GM18519 (cell line): ENCODE measurements at regions not wholly inside any gene's neighbourhood (a gene's known extent, or its start where the extent isn't known, plus 50 kb on each side); places are given as distances from the start of the nearest gene placed in this dataset.

Source experiments
- ATAC-seq: cut with Tn5 transposase; IDR thresholded peaks from one replicate; pipeline ENCODE4 v1.9.1; 2021; ENCODE audit warnings: mild to moderate bottlenecking, moderate library complexity; ENCODE audit not compliant: unreplicated experiment, low FRiP score

DNA sequence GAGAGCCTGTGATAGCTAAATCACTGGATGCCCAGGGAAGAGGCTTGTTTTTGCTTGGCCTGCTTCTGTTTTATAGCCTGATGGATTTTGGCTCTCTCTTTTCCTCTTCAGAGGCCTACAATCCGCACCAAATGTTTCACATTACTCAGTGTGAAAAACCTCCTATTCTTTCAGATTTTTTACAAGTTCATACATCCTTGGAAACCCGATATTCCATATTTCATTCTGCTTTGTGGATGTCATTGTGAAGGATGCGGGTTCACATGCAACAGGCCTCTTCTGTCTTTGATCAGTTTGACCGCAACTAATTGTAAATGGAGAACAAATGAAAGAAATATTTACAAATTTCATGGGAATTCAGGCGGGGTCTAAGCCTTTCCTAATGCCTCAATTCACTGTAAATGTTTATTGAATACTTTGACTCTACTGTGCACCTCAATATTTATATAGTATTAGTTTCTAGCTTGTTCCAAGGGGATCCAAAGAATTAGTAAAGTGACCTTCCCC, 269.9 kb downstream of the DMRT2 start:
- ATAC-seq, result no peak

DNA sequence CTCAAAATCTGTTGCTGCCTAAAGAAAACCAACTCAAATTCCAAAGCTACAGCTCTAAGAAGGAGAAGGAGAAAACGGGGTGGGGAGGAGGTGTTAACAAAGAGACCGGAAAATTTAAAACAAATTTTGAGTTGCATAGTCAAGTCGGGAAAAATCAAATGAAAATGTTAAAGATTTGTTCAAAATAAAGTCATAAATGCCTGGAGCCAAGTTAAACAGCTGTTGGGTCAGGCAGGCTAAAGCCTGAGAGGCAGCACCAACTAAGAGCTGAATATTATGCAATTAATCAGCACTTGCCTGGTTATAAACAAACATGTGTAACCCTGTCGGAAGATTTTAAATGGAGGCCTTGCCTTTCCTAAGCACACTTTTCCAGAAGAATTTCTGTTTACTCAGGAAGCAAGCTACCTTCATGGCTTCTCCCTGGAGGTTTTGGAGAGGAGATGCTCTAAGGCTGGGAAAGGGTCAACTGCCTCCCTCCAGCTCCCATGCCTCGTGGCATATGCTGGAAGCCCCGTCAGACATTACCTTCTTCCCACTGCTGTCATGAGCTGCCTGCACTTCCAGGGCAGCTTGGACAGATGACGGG, 270.5 kb downstream of the DMRT2 start:
- ATAC-seq, result no peak

DNA sequence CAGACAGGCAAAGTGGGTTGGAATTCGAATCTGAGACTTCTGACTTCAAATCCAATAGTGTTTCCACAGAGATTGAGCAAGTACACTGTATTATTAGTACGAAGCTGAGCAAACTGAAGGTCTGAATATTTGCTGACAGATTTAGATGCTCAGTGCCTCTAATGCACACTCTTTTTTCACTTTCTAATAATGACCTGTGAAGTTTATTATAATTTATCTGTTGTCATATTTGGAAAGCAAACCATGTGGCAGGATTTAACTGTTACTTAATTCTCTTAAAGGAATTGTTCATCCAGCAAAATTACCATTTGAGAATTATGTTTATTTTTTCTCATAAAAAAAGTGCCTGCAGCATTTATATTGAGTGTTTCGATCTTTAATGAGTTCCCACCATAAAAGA, 277.3 kb downstream of the DMRT2 start:
- no peak for ATAC-seq

DNA sequence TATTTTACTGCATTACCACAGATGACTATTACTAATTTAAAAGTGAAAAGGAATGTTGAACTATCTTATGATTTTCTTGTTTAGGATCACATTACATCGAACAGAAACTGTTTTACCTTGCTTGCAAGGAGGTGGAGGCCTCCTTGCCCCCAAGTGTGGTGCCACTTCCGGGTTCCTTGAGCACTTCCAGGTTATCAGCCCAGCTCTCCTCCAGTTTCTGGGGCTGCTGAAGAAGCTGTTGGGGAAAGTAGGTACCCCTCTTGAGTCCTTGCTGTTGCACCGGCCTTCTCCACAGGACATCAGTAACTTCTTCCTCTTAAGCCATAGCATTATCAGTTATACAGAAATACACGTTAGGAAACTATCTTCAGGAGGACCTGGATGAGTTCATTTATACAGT, 278.2 kb downstream of the DMRT2 start:
- no peak for ATAC-seq

DNA sequence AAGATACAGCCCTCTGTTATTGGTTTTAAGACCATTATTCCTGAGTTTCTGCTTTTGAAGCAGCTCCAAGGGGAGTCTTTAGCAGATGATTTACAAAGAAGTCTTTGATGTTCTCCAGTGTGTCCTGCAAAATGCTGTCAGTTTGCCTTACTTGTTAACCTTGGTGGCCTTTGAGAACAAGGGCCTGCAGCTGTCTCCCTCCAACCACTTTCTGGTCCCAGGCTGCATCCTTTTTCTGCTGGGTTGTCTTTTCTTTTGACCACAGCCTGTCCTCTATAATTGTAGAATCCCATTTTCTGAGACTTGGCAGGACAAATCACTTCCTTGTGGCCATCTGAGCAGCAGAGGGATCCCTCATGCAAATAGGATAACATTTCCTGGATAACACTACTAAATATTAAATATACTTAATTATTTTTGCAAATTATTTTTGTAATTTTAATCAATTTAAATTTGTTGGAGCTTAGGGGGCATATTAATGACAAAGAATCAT, 281.4 kb downstream of the DMRT2 start:
- no peak for ATAC-seq

DNA sequence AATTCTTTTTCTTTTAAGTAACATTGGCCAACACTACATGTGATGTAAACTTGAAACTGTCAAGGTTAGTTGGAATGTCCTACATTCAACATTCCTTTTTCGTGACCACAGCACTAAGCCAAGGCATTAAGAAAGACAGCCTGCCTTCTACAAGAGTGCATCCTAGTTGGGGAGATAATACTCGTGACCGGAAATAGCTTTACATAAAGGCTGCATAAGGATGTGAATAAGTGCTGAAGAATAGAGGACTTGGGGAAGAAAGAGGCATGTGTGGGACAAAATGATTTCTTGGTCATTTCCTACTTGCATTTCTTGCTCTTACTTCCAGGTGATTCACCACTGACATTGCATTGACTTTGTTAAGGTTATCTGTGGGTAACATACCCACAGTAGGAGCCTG, 282.0 kb downstream of the DMRT2 start:
- ATAC-seq, result no peak

DNA sequence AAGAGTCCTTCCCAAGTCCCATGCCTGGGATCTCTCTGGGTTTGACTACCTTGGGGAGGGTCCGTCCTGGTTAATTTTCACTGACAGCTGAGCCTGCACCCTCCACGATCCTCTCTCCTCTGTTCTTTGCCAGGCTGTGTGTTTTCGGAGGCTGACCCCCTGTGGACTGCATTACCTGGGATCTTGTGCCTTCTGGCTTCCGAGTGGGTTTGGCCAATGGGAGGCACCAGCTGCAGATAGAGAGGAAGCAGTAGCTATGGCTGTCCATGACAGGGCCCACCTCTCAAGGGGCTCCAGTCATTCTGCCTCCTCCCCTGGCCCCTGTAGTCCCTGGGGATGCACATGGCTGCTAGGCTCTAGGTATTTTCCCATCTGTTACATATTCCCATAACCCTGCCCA, 285.0 kb downstream of the DMRT2 start:
- no peak for ATAC-seq

DNA sequence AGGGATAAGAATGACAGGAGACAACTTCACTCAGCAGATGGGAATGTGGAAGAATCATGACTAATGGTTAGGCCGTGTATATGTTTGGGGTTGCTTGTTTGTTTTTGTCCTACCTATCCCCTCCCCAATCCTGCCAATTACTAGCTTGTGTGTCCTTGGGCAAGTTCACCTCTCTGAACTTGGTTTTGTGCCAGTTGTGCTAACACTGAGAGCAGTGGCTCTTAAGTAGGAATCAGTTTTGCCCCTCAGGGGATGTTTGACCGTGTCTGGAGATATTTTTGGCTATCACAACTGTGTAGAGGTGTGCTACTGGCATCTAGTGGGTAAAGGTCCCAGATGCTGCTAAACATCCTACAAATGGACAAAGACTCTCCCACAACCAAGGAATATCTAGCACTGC, 287.0 kb downstream of the DMRT2 start:
- no peak for ATAC-seq

DNA sequence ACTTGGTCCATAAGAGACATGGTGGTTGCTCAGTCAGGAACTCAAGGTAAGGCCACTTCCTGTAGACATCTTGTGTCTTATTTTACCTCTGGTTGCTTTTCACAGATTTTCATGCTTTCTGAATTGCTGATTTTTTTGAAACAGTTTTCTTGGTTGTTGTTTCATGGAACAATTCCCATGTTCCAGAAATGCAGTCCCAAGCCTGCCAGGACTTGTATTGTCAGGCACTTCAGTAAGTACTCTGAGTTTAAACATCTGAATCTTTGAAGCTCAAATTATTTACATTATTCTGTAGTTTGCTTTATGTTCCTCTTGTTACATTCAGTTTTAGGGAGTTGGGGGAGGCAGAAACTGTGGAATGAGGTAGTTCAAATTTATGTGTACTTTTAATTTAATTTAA, 290.2 kb downstream of the DMRT2 start:
- ATAC-seq, result no peak

DNA sequence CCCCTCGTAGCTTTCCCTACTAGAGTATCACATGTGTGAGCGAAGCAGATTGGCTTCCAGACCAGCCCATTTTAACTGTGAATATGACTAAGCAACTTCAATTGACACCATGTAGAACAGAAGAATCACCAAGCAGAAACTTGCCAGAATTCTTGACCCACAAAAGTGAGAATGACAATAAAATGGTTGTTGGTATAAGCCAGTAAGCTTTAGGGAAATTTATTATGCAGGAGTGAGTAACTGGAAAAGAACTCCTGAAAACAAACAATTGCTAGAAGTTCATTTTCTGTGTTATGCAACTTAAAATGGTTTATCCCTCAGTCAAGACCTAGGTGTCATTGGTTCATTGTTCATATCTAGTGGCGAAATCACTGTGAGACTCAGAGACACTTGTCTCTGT, 303.1 kb downstream of the DMRT2 start:
- ATAC-seq, result no peak

DNA sequence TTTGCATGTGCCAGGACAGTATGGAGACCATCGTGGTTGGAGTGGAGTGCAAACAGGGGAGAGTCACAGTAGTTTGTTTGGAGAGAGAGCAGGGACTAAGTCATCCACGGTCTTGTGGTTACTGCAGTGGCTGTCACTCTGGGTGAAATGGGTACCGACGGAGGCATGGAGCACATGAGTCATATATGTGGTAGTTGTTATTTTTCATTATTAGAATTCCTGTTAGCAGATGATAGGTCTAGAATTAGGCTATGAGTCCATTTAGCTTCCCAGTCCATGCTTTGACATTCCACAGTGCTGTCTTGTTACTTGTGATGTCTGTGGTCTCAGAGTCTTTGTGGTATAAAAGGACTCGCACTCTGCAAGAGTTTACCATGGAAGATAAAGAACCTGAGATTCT, 303.9 kb downstream of the DMRT2 start:
- ATAC-seq, result no peak

DNA sequence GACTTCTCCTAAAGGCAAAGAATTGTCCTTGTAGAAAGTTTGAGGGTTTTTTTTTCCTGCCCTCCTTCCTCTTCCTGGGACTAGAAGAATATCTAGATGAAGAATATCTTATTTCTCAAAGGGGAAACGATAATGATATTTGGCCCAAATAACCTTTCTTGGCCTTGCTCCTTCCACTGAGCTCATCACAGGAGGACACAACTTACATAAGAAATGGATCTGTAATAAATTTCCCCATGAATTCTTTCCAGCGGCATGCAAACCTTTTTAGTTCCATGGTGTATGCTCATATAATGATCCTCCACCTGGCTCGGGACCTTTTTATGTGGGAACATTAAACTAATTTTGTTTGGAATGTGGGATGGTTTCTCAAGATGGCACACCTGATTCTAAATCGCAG, 304.4 kb downstream of the DMRT2 start:
- no peak for ATAC-seq

DNA sequence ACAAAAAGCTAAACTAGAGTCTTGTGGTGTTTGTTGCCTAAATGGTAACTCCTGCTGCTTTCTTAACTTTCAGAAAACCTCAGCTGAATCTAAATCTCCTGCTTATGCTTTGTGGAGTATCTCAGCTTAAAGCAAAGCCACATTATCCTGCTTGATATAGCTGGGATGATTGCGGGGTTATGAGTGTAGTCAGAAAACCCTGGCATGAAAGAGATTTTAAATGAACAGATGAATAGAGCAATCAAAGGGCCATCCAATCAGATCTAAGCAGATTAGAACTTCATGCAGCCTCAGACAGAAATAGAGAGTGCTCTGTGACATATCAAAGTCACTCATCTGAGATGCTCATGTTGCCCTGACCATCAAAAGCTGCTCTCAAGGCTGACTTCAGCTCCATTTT, 305.5 kb downstream of the DMRT2 start:
- ATAC-seq, result no peak

DNA sequence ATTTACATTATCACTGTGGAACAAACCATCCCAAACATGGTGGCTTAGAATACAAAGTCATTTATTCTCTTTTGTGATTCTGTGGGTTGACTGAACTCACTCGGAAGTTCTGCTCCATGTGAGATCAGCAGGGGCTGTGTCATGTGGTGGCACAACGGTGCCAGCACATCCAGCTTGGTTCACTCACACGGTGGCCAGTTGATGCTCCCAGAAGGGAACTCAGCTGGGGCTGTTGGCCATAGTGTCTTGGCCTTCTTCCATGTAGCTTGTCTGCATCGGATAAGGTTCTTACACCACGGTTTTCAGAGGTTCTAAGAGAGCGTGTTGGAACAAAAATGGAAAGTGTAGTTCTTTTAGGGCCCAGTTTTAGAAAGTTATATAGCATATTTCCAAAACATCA, 312.7 kb downstream of the DMRT2 start:
- no peak for ATAC-seq

DNA sequence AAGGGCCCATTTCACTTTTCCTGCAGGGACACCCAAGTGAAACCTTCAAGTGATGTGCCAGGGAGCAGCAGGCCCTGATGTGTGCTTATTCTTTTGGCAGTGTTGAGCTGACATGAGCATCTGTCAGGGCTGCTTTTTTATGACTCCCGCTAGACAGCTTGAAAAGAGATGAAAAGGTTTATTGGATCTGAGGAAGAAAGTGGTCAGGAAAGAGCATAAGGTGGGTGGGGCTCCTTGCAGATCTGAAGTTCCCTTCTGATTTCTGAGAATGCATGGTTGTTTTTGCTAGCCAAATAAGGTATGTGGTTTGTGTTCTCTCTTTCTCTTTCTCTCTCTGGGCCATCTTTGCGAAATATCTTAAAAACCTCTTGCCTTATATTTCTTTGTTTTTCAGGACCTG, 316.1 kb downstream of the DMRT2 start:
- ATAC-seq, result no peak

DNA sequence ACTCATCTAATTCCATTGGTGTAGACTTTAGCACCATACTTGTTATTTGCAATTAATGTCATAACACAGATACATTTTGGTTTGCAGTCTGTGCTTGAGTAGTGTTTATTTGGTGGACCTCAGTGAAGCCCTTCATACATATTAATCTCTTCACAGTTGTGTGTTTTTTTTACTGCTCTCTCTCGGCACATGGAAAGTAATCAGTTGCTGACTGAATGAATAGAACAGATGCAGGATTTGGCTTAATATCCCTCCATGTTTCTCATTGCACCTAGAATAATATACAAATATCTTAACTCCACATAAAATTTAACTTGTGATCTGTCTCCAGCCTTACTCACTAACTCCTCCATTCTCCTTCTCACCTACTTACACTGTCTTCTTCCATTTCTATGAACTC, 319.1 kb downstream of the DMRT2 start:
- ATAC-seq, result no peak

DNA sequence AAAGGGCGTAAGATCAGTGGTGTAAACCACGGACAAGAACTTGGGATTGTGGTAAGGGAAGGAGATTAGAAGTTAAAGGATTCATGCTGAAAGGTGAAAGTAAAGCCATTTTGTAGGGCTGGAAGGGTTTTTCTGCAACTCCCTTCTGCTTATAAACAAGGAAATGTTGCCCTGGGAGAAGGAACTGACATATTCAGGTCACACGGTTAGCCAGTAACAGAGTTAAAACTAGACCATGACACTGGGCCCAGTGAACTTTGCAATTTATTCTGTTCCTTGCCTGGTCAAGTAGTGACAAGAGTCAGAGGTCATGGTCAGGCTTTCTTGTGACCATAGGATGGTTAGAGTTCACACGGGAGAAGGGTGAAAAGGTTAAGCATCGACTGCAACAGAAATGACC, 323.3 kb downstream of the DMRT2 start:
- no peak for ATAC-seq

DNA sequence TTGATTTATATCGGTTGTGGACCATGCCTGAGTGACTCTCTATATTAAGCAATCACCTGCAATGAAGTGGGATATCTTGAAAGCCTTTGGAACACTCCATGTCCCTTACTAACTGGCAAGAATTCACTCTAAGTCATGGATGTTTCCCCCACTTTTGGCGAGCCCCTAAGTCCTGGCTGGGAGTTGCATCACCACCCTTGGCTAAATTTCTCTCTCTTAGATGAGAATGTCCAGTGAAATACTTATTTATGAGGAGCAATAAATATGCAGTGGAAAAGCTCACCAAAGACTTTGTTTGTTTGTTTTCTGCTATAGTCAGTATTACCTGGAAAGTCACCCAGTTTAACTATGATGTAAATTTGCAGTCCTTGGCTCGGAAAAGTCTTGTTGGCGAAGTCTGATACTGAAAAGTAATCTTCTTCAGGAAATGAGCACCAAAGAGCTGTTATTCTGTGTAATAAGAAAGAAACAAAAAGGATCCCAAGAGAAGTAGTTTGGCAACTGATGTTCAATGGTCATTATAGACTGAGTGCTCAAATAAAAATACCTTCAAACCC, 333.8 kb downstream of the DMRT2 start:
- ATAC-seq, result no peak

DNA sequence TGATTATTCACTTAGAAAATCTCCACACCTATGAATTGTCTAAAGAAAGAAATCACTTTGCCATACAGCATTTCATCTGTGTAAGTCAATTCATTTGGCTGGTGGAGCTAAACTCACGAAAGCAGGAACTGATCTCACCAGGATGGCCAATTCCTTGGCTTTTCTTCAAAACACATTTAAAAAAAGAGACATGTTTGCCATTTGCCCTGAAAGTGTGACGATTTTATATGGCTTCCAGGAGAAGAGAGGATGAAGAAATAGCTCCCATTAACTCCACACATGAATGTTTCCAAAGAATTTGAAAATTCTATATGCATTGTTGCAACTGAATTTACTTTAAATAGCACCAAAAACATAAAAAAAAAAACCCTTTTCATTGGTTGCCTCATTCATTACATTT, 334.7 kb downstream of the DMRT2 start:
- ATAC-seq, result no peak

DNA sequence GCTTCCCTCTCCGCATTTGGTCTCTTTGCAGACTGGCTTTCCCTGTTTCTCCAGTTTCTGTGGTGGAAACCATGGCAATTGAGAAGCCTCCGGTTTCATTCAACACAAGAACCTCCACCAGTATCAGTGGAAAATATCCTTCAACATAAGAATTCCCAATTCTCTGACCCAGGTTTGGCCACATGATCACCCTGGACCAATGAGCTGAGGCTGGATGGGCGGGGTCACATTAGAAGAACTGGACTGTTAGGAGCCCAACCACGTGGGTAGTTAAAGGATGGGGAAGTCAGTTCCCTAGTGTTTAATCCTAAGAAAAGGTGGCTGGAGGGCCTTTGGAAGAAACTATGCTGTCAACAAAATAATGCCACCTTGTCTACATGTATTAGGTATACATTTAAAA, 336.3 kb downstream of the DMRT2 start:
- no peak for ATAC-seq

DNA sequence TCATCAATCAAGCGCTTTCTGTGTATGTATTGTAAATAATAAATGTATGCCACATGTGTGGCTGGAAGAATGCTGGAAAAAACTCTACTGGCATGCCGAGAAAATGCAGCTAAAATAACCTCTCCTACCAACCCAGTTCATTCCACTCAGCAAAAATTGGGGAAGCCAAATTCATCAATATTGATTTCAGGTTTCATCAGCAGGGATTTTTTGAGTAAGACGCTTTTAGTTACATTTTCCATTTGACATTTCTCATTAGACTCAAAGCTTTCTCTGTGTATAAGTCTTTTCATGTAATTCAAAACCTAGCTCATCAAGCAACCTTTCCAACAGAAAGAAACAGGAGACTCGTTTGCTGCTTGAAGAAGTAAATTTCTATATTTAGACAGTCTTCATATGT, 338.1 kb downstream of the DMRT2 start:
- no peak for ATAC-seq

DNA sequence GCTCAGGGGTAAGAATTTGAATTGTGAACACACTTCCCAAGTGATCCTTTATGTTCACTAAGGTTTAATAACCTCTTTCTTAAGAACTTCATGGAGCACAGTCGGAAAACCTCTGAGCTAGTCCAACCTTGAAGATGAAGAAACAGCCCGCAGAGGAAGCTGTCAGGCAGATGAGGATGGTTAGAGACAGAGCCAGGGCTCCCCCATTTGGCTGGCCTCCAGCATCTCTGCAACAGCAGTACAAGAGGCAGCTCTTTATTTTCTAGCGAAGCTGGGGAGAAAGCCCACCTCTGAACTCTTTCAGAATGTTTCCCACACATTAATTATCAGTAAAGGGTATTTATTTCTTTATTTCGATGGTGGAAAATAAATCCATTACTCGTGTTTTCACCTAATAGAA, 350.8 kb downstream of the DMRT2 start:
- ATAC-seq, result no peak

DNA sequence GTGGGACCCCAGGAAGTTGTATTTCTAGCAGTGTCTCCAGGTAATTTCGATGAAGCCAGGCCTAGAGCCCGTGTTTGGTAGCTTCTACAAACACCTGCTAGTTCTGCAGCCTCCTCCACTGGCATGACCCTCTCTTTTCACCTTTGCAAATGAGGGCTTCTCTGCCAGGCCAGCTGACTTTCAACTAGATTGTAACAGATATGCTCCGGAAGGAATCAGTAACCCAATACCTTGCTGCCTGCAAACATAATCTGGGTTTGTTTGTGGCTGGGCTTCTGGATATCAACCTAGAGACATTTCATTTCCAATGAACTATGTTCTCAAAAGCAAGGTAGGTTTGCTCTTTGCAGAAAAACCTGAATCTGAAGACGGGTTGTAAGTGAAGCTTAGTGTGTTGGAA, 354.8 kb downstream of the DMRT2 start:
- no peak for ATAC-seq
